Mesothelial cell of epicardium (in vitro differentiated cells): ENCODE measurements at regions not wholly inside any gene's neighbourhood (a gene's known extent, or its start where the extent isn't known, plus 50 kb on each side); places are given as distances from the start of the nearest gene placed in this dataset.

Experiments used
- DNase-seq, 2 experiments: peaks; one replicate each; pipeline ENCODE4 v3.0.0; 2021; ENCODE audit warnings: low spot score in 2 of 2; ENCODE audit not compliant: unreplicated experiment in 2 of 2
- H3K27ac Mint-ChIP-seq: 2 replicates; pipeline ENCODE4 v1.8.0; 2021; ENCODE audit warnings: mixed read lengths
- H3K27me3 Mint-ChIP-seq: 2 replicates; pipeline ENCODE4 v1.8.0; 2021; ENCODE audit warnings: low read depth, mixed read lengths
- H3K36me3 Mint-ChIP-seq: 2 replicates; pipeline ENCODE4 v1.8.0; 2021; ENCODE audit warnings: mixed read lengths
- H3K4me1 Mint-ChIP-seq: 2 replicates; pipeline ENCODE4 v1.8.0; 2021; ENCODE audit warnings: mixed read lengths
- H3K4me3 Mint-ChIP-seq: 2 replicates; pipeline ENCODE4 v1.8.0; 2021; ENCODE audit warnings: mild to moderate bottlenecking, moderate library complexity, mixed read lengths
- H3K9me3 Mint-ChIP-seq: 2 replicates; pipeline ENCODE4 v1.8.0; 2021; ENCODE audit warnings: mixed read lengths
- CTCF ChIP-seq: fragments of 200-600 bp; sonication (generic); IDR thresholded peaks from one replicate; pipeline ENCODE4 v1.5.0; 2021; ENCODE audit warnings: antibody characterized with exemption; ENCODE audit not compliant: unreplicated experiment

GRCh38 chr1:5803851-5804250 is 188.4 kb downstream of the NPHP4 start:
- H3K9me3 Mint-ChIP-seq = peaks cover 4% of the 10 kb centered on the region
- no peaks in the 10 kb centered on the region for H3K36me3 Mint-ChIP-seq
- H3K27me3 Mint-ChIP-seq = no peaks in the 10 kb centered on the region
- H3K4me3 Mint-ChIP-seq = no peak overlapping the region
- no peak overlapping the region for H3K27ac Mint-ChIP-seq
- no peak for DNase-seq
- H3K4me1 Mint-ChIP-seq = no peaks in the 10 kb centered on the region
- no peak for TF ChIP-seq CTCF

- Mint-ChIP-seq H3K27ac (no peak overlapping the region), H3K9me3 (peaks cover 4% of the 10 kb centered on the region), H3K4me1 (no peaks in the 10 kb centered on the region), H3K4me3 (no peak overlapping the region), H3K27me3 (no peaks in the 10 kb centered on the region), H3K36me3 (no peaks in the 10 kb centered on the region)
- TF ChIP-seq CTCF = no peak
- DNase-seq = no peak
Measured at GRCh38 chr1:5802606-5803005, 189.6 kb downstream of the NPHP4 start.

GRCh38 chr1:5798904-5799303 is 193.3 kb downstream of the NPHP4 start:
- Mint-ChIP-seq H3K27me3 (peaks cover 2% of the 10 kb centered on the region), H3K4me3 (no peak overlapping the region), H3K27ac (no peak overlapping the region), H3K9me3 (peaks cover 4% of the 10 kb centered on the region), H3K36me3 (no peaks in the 10 kb centered on the region), H3K4me1 (no peaks in the 10 kb centered on the region)
- DNase-seq = no peak
- no peak for TF ChIP-seq CTCF

GRCh38 chr1:5798151-5798730 is 194.0 kb downstream of the NPHP4 start:
- H3K36me3 Mint-ChIP-seq = no peaks in the 10 kb centered on the region
- H3K27me3 Mint-ChIP-seq = peaks cover 5% of the 10 kb centered on the region
- no peak overlapping the region for H3K27ac Mint-ChIP-seq
- H3K9me3 Mint-ChIP-seq = peaks cover 4% of the 10 kb centered on the region
- no peak for DNase-seq
- H3K4me1 Mint-ChIP-seq = no peaks in the 10 kb centered on the region
- no peak overlapping the region for H3K4me3 Mint-ChIP-seq
- no peak for TF ChIP-seq CTCF

- Mint-ChIP-seq H3K9me3 (peaks cover 4% of the 10 kb centered on the region), H3K27ac (no peak overlapping the region), H3K4me3 (no peak overlapping the region), H3K36me3 (no peaks in the 10 kb centered on the region), H3K4me1 (no peaks in the 10 kb centered on the region), H3K27me3 (peaks cover 10% of the 10 kb centered on the region)
- DNase-seq = no peak
- no peak for TF ChIP-seq CTCF
Measured at GRCh38 chr1:5796028-5796427, 196.2 kb downstream of the NPHP4 start.

GRCh38 chr1:5794279-5794678 is 197.9 kb downstream of the NPHP4 start:
- H3K4me1 Mint-ChIP-seq = no peaks in the 10 kb centered on the region
- TF ChIP-seq CTCF = no peak
- peaks cover 10% of the 10 kb centered on the region for H3K27me3 Mint-ChIP-seq

More at GRCh38 chr1:5794279-5794678, 197.9 kb downstream of the NPHP4 start:
- H3K36me3 Mint-ChIP-seq = no peaks in the 10 kb centered on the region
- no peak overlapping the region for H3K4me3 Mint-ChIP-seq
- peaks cover 12% of the 10 kb centered on the region for H3K9me3 Mint-ChIP-seq
- no peak overlapping the region for H3K27ac Mint-ChIP-seq
- DNase-seq = no peak
